ENCODE measurements at regions not wholly inside any gene's neighbourhood (a gene's known extent, or its start where the extent isn't known, plus 50 kb on each side); places are given as distances from the start of the nearest gene placed in this dataset.

DNA sequence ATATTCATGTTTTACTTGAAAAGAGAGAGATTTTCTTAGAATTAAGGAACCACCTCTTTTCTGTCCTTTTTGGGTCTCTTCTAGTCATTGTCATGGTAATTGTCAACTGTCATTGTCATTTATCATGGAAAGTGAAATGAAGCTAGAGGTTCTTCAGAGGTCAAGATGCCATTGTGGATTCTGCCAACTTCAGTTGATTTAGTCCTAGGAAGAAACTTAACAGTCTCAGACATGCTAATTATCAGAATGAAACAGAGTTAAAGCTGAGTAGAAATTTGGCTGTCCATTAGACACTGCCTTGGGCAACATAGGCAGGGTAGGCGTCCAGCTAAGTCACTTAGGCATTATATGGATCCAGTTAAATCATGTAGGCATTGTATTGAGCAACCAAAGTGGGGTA is 796.1 kb upstream of the ADGRL3 start:
- TF ChIP-seq, protein P1, sequence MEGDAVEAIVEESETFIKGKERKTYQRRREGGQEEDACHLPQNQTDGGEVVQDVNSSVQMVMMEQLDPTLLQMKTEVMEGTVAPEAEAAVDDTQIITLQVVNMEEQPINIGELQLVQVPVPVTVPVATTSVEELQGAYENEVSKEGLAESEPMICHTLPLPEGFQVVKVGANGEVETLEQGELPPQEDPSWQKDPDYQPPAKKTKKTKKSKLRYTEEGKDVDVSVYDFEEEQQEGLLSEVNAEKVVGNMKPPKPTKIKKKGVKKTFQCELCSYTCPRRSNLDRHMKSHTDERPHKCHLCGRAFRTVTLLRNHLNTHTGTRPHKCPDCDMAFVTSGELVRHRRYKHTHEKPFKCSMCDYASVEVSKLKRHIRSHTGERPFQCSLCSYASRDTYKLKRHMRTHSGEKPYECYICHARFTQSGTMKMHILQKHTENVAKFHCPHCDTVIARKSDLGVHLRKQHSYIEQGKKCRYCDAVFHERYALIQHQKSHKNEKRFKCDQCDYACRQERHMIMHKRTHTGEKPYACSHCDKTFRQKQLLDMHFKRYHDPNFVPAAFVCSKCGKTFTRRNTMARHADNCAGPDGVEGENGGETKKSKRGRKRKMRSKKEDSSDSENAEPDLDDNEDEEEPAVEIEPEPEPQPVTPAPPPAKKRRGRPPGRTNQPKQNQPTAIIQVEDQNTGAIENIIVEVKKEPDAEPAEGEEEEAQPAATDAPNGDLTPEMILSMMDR (conservative IDR thresholded peaks at IDR 0.05; ENCODE audit: low read length): no peak
- no peak for TF ChIP-seq EZH2phosphoT487 (IDR thresholded peaks at IDR 0.05; ENCODE audit: borderline replicate concordance)
